ENCODE measurements at regions not wholly inside any gene's neighbourhood (a gene's known extent, or its start where the extent isn't known, plus 50 kb on each side); places are given as distances from the start of the nearest gene placed in this dataset.

GRCh38 chr2:107235491-107236254 lies 349.7 kb upstream of the ST6GAL2 start:
- DNase-seq: no peak

- DNase-seq: no peak
These were observed 356.8 kb upstream of the ST6GAL2 start for GRCh38 chr2:107242811-107243210.

- no peak for DNase-seq
These were observed 363.0 kb upstream of the ST6GAL2 start for GRCh38 chr2:107248932-107249331.

- no peak for DNase-seq
These were observed 369.8 kb upstream of the ST6GAL2 start for GRCh38 chr2:107255744-107256143.

- DNase-seq: peak; percentile 4
These were observed 372.8 kb upstream of the ST6GAL2 start for GRCh38 chr2:107258531-107259407.

- no peak for DNase-seq
These were observed 373.6 kb upstream of the ST6GAL2 start for GRCh38 chr2:107259408-107260195.

GRCh38 chr2:107263628-107264027 lies 377.7 kb upstream of the ST6GAL2 start:
- peak; percentile 7 for DNase-seq

GRCh38 chr2:107264184-107264583 lies 378.2 kb upstream of the ST6GAL2 start:
- DNase-seq: no peak

- DNase-seq: no peak
These were observed 380.6 kb upstream of the ST6GAL2 start for GRCh38 chr2:107266555-107266954.

- DNase-seq: no peak
These were observed 381.1 kb upstream of the ST6GAL2 start for GRCh38 chr2:107267086-107267485.

- peak; percentile 16 for DNase-seq
These were observed 390.1 kb upstream of the ST6GAL2 start for GRCh38 chr2:107276034-107276433.

GRCh38 chr2:107278672-107279071 lies 392.7 kb upstream of the ST6GAL2 start:
- no peak for DNase-seq

GRCh38 chr2:107281637-107282036 lies 395.7 kb upstream of the ST6GAL2 start:
- DNase-seq: no peak

GRCh38 chr2:107282135-107282534 lies 396.2 kb upstream of the ST6GAL2 start:
- no peak for DNase-seq

- DNase-seq: no peak
These were observed 399.8 kb upstream of the ST6GAL2 start for GRCh38 chr2:107285621-107286299.

- DNase-seq: no peak
These were observed 404.1 kb upstream of the ST6GAL2 start for GRCh38 chr2:107290041-107290440.

- peak; percentile 34 for DNase-seq
These were observed 418.0 kb upstream of the ST6GAL2 start for GRCh38 chr2:107303964-107304363.

- no peak for DNase-seq
These were observed 420.0 kb upstream of the ST6GAL2 start for GRCh38 chr2:107305966-107306365.

- DNase-seq: no peak
These were observed 420.9 kb upstream of the ST6GAL2 start for GRCh38 chr2:107306881-107307280.

- no peak for DNase-seq
These were observed 422.9 kb upstream of the ST6GAL2 start for GRCh38 chr2:107308835-107309234.

GRCh38 chr2:107312240-107312639 lies 426.3 kb upstream of the ST6GAL2 start:
- DNase-seq: no peak

- no peak for DNase-seq
These were observed 427.3 kb upstream of the ST6GAL2 start for GRCh38 chr2:107313316-107313715.
